Stimulated activated CD8-positive, alpha-beta memory T cell treated with anti-CD3 and anti-CD28 coated beads, Interleukin-2, amount 100 ng/mL, for 48 hours (primary cell): ENCODE measurements at regions not wholly inside any gene's neighbourhood (a gene's known extent, or its start where the extent isn't known, plus 50 kb on each side); places are given as distances from the start of the nearest gene placed in this dataset.

Experiments used
- DNase-seq, 2 donors: peaks; one replicate each; pipeline ENCODE4 v3.0.0-alpha.2; 2020; ENCODE audit warnings: low read depth in 2 of 2

- DNase-seq, result no peak
These were observed 512.7 kb upstream of the FAT1 start for GRCh38 chr4:187236209-187236890.

DNA sequence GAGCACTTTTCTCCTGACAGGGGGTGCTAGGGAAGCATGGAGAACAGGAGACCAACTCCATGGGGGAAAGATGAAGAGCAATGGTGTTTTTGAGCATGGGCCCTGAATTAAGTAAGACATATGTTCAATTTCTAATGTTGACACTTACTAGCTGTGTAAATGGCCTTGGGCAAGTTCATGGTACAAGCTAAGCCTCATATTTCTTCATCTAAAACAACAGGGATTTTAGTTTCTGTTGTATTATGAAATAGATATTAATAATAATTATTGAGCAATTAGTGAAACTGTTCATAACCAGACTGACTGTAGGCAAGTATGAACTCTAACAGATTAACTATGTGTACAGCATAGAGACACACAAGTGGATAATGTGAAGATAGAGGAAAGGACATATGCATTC, 515.0 kb upstream of the FAT1 start:
- DNase-seq, result no peak

- no peak for DNase-seq
These were observed 528.2 kb upstream of the FAT1 start for GRCh38 chr4:187251896-187252295.

DNA sequence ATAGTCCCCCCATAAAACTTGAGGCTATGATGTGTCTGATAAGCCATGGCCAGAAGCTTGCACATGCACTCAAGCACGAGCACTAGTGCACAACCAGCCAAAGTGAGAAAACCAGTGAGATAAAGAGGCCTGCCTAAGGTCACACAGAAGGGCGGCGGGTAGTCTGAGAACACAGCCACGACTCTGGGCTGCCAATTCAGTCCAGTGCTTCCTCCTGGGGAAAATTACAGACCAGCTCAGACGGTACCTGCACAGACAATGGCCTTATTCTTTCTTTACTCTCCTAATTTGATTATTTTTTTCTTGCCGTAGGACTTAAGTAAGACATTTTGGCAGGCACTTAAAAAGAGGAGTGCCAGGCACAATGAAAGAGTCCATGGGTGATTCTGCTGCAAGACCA, 533.2 kb upstream of the FAT1 start:
- DNase-seq, result no peak

GRCh38 chr4:187258651-187259401, 535.2 kb upstream of the FAT1 start:
- DNase-seq, result no peak

DNA sequence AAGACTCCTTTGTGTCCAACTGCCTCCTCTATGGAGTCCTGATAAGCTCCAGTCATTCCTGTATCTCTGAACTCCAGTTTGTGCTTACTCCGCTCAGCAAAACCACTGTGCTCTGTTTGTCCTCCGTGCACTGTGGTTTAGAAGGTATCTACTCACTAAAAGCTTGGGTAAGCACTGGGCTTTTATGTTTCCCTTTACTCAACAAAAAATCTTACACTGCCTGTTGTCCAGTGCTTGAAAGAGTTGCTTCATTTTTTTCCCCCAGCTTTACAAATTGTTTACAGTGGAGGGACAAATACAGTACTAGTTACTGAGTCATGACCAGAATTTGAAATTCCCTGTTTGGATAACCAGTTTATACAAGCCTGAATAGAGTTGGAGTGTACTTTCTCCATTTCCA, 545.3 kb upstream of the FAT1 start:
- no peak for DNase-seq

GRCh38 chr4:187270154-187270553, 546.5 kb upstream of the FAT1 start:
- DNase-seq, result no peak

GRCh38 chr4:187271848-187272247, 548.2 kb upstream of the FAT1 start:
- no peak for DNase-seq

- no peak for DNase-seq
These were observed 550.5 kb upstream of the FAT1 start for GRCh38 chr4:187274153-187274552.

DNA sequence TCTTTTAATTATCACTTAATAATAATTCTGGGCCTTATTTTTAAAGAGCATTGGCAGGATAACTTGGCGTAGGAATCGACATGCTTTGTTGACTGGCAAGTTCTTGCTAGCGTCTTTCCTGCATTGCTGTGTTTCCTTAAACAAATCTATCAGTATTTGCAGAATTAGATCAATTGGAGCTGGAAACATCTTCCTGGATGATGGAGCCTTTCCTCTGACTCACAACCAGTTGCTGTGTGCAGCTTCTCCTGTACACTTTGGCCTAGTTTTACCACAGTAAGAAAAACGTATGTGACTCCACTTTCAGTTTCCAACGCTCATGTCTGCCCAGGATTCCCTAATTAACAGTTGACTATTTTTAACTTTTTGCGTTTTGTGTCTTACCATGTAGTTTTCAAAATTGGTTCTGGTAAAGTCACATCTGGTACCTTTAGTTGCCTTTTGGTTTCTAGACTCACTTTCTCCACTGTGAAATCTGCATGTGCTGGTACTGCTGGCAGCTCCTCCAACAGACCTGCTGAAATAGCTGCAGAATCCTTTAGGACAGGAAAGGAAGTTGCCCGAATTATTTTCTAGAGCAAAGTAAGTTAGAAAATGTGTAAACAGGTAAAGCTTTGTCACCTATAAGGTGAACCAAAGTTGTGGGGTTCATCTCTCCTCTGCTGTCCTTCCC, 553.2 kb upstream of the FAT1 start:
- no peak for DNase-seq

- no peak for DNase-seq
These were observed 559.7 kb upstream of the FAT1 start for GRCh38 chr4:187283201-187283955.

- DNase-seq, result no peak
These were observed 562.9 kb upstream of the FAT1 start for GRCh38 chr4:187286525-187286924.

GRCh38 chr4:187289371-187289770, 565.7 kb upstream of the FAT1 start:
- no peak for DNase-seq

DNA sequence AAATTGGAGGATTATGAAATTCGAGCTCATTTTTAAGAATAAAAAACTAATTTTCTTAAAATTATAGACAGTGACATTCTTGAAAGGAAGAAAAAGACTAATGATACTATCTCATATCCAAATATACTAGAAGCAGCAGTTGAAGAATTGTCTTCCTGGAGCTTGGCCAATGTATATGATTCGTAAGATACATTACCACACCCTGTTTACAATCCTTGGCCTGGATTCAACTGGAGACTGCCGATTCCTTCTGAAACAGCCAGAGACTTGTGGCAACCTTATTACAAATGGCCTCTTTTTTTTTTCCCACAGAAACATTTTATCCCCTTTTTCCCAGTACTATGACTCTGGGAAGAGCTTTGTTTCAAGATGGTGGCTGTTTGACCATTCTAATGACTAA, 571.2 kb upstream of the FAT1 start:
- no peak for DNase-seq

DNA sequence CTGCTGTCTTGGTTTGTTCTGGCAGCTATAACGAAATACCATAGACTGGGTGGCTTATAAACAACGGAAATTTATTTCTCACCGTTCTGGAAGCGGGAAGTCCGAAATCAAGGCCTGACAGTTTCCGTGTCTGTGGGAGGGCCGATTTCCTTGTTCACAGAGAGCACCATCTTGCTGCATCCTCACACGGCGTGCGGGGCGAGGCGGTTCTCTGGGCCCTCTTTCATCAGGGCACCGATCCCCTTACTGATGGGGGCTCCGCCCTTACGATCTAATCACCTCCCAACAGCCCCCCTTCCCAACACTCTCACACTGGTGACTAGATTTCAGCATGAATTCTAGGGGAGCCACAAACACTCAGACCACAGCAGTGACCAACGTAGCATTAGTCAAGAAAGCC, 578.3 kb upstream of the FAT1 start:
- DNase-seq, result no peak

DNA sequence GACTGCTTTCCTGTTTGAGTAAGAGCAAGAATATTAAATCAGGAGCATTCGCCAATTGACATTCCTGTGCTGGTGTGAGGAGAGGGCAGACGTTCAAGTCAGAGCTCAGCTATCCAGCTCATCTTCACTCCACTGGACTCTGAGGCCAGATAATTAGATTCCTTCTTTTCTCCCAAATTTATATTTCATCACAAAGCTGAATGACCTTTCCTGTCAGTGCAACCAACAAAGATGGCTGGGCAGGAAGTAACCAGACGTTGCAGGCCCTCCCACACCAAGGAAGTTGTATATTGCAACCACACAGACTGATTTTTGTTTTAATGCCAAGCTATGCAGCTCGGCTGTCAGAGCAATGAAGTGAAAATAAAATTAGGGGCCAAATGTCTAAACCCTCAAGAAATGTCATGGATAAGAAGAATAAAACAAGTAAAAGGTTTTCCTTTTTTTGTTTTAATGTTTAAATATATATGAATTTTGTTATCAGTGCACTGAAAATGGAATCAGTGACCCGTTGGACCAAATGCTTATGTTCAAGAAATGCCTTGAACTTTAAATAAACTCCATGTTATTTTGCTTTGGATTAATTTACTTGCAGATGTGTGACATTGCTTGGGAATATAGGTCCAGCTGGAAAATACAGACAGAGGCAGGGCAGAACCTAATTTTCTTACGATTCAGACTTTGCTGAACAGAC, 578.9 kb upstream of the FAT1 start:
- DNase-seq, result no peak

- no peak for DNase-seq
These were observed 580.5 kb upstream of the FAT1 start for GRCh38 chr4:187304133-187304532.

GRCh38 chr4:187307131-187307530, 583.5 kb upstream of the FAT1 start:
- no peak for DNase-seq

GRCh38 chr4:187309456-187309855, 585.8 kb upstream of the FAT1 start:
- no peak for DNase-seq

DNA sequence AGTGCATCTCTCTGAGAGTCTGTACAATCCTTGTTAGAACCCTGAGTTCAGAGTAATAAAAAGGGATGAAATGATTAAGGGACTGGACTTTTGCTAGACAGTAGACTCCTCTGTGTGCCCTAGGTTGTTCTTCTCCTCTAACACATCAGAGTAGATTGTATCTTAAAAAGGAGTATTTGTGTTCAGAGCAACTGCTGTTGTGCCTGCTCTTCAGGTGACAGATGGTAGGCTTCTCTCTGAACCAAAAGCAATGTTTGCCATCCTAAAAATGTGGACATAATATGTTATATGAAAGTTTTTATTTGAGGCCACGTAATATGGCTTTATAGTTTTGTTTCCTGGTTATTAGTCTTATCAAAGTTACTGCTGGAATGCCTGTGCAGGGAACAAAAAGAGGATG, 588.6 kb upstream of the FAT1 start:
- DNase-seq, result no peak

DNA sequence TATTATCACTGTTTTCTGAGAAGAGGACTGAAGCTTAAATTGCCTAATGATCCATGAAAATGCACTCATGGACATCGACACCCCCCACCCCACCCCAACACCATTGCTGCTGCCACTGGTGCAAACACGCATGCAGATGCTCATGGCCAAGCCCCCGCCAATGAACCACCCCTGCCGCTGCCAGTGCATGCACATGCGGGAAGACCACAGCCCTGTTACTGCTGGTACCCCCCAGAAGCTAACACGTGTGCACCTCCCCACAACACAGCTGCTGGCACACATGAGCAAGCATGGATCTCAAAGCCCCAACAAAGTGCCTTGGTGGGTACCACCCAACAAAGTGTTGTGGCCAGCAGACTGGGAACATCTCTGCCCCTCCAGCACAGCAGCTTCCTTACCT, 594.1 kb upstream of the FAT1 start:
- DNase-seq, result no peak

DNA sequence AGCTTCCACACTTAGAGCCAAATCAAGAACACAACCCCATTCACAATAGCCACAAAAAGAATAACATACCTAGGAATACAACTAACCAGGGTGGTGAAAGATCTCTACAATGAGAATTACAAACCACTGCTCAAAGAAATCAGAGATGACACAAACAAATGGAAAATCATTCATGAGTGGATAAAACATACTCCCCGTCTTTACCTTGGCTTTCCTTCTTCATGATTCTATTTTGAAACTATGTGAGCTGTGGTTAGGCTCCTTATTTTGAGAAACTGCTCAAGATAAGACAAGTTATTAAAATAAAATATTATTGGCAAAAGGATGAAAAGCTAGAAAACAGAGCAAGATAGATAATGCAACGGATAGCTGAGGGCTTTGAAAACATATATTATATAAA, 598.1 kb upstream of the FAT1 start:
- no peak for DNase-seq
